ENCODE measurements at regions not wholly inside any gene's neighbourhood (a gene's known extent, or its start where the extent isn't known, plus 50 kb on each side); places are given as distances from the start of the nearest gene placed in this dataset.

DNA sequence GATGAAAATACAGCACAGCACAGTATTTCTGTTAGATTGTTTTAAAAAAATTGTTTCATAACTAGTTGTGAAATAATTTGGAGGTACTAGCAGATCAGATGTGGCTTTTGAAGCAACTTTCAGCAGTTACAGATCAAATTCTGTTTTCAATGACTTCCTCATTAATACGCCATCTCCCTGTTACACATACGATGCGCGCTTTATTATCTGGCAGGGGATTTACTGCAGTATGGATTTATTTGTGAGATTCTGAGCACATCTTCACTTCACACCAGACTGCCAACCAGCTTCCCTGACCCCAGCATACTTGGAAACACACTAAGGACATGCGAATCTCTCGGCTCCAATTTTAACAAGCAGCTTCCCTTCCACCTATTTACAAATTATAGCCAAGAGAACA lies 235.5 kb upstream of the DIAPH2 start:
- no peak for ATAC-seq
- no peaks in the 10 kb centered on the region for H3K36me3 ChIP-seq (replicated peaks in 1 of 2; ENCODE audit: control insufficient read depth in 1 of 2, insufficient read depth in 2 of 2, low read length in 2 of 2)
- H3K9ac ChIP-seq (ENCODE audit: insufficient read depth, low read depth, low read length): no peak overlapping the region
- in situ Hi-C loops (cut with HindIII; ENCODE audit: extremely low pct_ligation_motif_present, low pct_unique_long_range_greater_than_20kb): no loop called here
- no peak overlapping the region for H3K4me3 ChIP-seq (replicated peaks in 1 of 3; ENCODE audit: insufficient read depth in 1 of 3, low read depth in 2 of 3, low read length in 3 of 3)
- no TSS peak for BruUV-seq (replicated peaks)
- H3K9me3 ChIP-seq (ENCODE audit: low read length): no peaks in the 10 kb centered on the region
- no peak for FAIRE-seq
- no peak overlapping the region for H2AFZ ChIP-seq (ENCODE audit: low read length)
- no peaks in the 10 kb centered on the region for H3K79me2 ChIP-seq (ENCODE audit: insufficient read depth, low read length)
- H3K4me2 ChIP-seq (ENCODE audit: low read depth, low read length): no peak overlapping the region
- H3K27ac ChIP-seq (ENCODE audit: extremely low read length, insufficient read depth, low read length): no peak overlapping the region
- TF ChIP-seq, protein P1, sequence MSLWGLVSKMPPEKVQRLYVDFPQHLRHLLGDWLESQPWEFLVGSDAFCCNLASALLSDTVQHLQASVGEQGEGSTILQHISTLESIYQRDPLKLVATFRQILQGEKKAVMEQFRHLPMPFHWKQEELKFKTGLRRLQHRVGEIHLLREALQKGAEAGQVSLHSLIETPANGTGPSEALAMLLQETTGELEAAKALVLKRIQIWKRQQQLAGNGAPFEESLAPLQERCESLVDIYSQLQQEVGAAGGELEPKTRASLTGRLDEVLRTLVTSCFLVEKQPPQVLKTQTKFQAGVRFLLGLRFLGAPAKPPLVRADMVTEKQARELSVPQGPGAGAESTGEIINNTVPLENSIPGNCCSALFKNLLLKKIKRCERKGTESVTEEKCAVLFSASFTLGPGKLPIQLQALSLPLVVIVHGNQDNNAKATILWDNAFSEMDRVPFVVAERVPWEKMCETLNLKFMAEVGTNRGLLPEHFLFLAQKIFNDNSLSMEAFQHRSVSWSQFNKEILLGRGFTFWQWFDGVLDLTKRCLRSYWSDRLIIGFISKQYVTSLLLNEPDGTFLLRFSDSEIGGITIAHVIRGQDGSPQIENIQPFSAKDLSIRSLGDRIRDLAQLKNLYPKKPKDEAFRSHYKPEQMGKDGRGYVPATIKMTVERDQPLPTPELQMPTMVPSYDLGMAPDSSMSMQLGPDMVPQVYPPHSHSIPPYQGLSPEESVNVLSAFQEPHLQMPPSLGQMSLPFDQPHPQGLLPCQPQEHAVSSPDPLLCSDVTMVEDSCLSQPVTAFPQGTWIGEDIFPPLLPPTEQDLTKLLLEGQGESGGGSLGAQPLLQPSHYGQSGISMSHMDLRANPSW (CRISPR knock-in tag; IDR thresholded peaks at IDR 0.05; ENCODE audit: borderline replicate concordance): no peak
- no peak for TF ChIP-seq ZNF234 (CRISPR knock-in tag; conservative IDR thresholded peaks at IDR 0.05)
- no peak for TF ChIP-seq AGO1 (IDR thresholded peaks at IDR 0.05; ENCODE audit: low read depth, low read length, poor library complexity, severe bottlenecking)
- TF ChIP-seq, protein P2, sequence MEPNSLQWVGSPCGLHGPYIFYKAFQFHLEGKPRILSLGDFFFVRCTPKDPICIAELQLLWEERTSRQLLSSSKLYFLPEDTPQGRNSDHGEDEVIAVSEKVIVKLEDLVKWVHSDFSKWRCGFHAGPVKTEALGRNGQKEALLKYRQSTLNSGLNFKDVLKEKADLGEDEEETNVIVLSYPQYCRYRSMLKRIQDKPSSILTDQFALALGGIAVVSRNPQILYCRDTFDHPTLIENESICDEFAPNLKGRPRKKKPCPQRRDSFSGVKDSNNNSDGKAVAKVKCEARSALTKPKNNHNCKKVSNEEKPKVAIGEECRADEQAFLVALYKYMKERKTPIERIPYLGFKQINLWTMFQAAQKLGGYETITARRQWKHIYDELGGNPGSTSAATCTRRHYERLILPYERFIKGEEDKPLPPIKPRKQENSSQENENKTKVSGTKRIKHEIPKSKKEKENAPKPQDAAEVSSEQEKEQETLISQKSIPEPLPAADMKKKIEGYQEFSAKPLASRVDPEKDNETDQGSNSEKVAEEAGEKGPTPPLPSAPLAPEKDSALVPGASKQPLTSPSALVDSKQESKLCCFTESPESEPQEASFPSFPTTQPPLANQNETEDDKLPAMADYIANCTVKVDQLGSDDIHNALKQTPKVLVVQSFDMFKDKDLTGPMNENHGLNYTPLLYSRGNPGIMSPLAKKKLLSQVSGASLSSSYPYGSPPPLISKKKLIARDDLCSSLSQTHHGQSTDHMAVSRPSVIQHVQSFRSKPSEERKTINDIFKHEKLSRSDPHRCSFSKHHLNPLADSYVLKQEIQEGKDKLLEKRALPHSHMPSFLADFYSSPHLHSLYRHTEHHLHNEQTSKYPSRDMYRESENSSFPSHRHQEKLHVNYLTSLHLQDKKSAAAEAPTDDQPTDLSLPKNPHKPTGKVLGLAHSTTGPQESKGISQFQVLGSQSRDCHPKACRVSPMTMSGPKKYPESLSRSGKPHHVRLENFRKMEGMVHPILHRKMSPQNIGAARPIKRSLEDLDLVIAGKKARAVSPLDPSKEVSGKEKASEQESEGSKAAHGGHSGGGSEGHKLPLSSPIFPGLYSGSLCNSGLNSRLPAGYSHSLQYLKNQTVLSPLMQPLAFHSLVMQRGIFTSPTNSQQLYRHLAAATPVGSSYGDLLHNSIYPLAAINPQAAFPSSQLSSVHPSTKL (CRISPR knock-in tag; IDR thresholded peaks at IDR 0.05): no peak
- no peak for TF ChIP-seq RBM22 (optimal IDR thresholded peaks at IDR 0.05; ENCODE audit: low read length)
- TF ChIP-seq, protein P3, sequence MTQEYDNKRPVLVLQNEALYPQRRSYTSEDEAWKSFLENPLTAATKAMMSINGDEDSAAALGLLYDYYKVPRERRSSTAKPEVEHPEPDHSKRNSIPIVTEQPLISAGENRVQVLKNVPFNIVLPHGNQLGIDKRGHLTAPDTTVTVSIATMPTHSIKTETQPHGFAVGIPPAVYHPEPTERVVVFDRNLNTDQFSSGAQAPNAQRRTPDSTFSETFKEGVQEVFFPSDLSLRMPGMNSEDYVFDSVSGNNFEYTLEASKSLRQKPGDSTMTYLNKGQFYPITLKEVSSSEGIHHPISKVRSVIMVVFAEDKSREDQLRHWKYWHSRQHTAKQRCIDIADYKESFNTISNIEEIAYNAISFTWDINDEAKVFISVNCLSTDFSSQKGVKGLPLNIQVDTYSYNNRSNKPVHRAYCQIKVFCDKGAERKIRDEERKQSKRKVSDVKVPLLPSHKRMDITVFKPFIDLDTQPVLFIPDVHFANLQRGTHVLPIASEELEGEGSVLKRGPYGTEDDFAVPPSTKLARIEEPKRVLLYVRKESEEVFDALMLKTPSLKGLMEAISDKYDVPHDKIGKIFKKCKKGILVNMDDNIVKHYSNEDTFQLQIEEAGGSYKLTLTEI (CRISPR knock-in tag; conservative IDR thresholded peaks at IDR 0.05): no peak
- no peaks in the 10 kb centered on the region for H4K20me1 ChIP-seq (ENCODE audit: insufficient read depth, low read length)
- intact Hi-C loops (cut with micrococcal nuclease; ENCODE audit: unreplicated experiment): no loop called here
- peaks cover 7% of the 10 kb centered on the region; the same call in 1 of the 2 replicates for H3K4me1 ChIP-seq (ENCODE audit: insufficient read depth, low read length)
- ChIA-PET POLR2A (no interaction called here), CTCF (ENCODE audit: low intra/inter-chr PET ratio, low total read pairs) (no interaction called here)
- WGBS (ENCODE audit: low lambda C conversion rate): 73% methylated on average over 6 of the region's 6 CpGs
- no peaks in the 10 kb centered on the region for H3K27me3 ChIP-seq (ENCODE audit: control insufficient read depth in 1 of 2, insufficient read depth in 2 of 2, low read length in 2 of 2)
- DNase-seq (ENCODE audit: low spot score): no peak
